HEK293 (cell line): ENCODE measurements at regions not wholly inside any gene's neighbourhood (a gene's known extent, or its start where the extent isn't known, plus 50 kb on each side); places are given as distances from the start of the nearest gene placed in this dataset.
"Not testable (repeated sequence)": the region's sequence is repeated elsewhere in the genome, so short reads cannot be mapped to it uniquely, and the experiment has no call there.

Experiments
- CTCF ChIA-PET: fragments of 350-600 bp; formaldehyde crosslinking; extraction: SDS; loops from one replicate; lab custom pipeline; 2021; ENCODE audit warnings: antibody characterized with exemption; lab: Yijun Ruan, JAX
- POLR2A ChIA-PET: fragments of 300-600 bp; formaldehyde crosslinking; extraction: SDS; loops from one replicate; lab custom pipeline; 2020; ENCODE audit warnings: antibody characterized with exemption, inconsistent platforms; lab: Yijun Ruan, JAX
- H3K27ac ChIP-seq: fragments of 200-500 bp; sonication (Bioruptor generic); 2 replicates; pipeline ENCODE4 v1.5.1; 2014; ENCODE audit warnings: low read depth, low read length, control low read depth, inconsistent platforms; ENCODE audit errors: extremely low read depth
- H3K36me3 ChIP-seq, 2 experiments: fragments of 200-500 bp in 1 of 2; sonication (Bioruptor generic) in 1 of 2; 1 replicate in 1 of 2; 2 replicates in 1 of 2; pipeline ENCODE4 v1.5.1; 2014 to 2017; ENCODE audit warnings: inconsistent platforms in 2 of 2, low read length in 2 of 2; ENCODE audit not compliant: control insufficient read depth in 2 of 2, insufficient read depth in 1 of 2
- H3K4me1 ChIP-seq: fragments of 200-500 bp; sonication (Bioruptor generic); 2 replicates; pipeline ENCODE4 v1.5.1; 2014; ENCODE audit warnings: mild to moderate bottlenecking, low read length, inconsistent platforms; ENCODE audit not compliant: control insufficient read depth, insufficient read depth
- H3K4me3 ChIP-seq: 2 replicates; pipeline ENCODE4 v1.5.1; 2011; ENCODE audit warnings: low read depth, mild to moderate bottlenecking, control low read depth, low read length, moderate library complexity
- H3K9me3 ChIP-seq: fragments of 200-500 bp; sonication (Bioruptor generic); 2 replicates; pipeline ENCODE4 v1.5.1; 2014; ENCODE audit warnings: low read depth, low read length, inconsistent platforms; ENCODE audit not compliant: control insufficient read depth, insufficient read depth
- EGR2 ChIP-seq: fragments of 450-650 bp; formaldehyde crosslinking; IDR thresholded peaks from 2 replicates; pipeline ENCODE4 v1.5.1; 2016; ENCODE audit warnings: low read depth, missing biosample characterization, missing genetic modification characterization
- ELK4 ChIP-seq: IDR thresholded peaks from 2 replicates; pipeline ENCODE4 v1.6.1; 2011; ENCODE audit warnings: mild to moderate bottlenecking, low read depth, low read length, borderline replicate concordance
- GLI4 ChIP-seq: fragments of 450-650 bp; formaldehyde crosslinking; IDR thresholded peaks from 2 replicates; pipeline ENCODE4 v1.5.1; 2016; ENCODE audit warnings: missing biosample characterization, missing genetic modification characterization
- HOXC10 ChIP-seq: sonication (generic); formaldehyde crosslinking; IDR thresholded peaks from 2 replicates; pipeline ENCODE4 v1.8.1; 2023; ENCODE audit warnings: mild to moderate bottlenecking, missing genetic modification reagents
- KLF7 ChIP-seq: fragments of 450-650 bp; formaldehyde crosslinking; IDR thresholded peaks from 2 replicates; pipeline ENCODE4 v1.5.1; 2016; ENCODE audit warnings: missing biosample characterization, missing genetic modification characterization, borderline replicate concordance
- KLF9 ChIP-seq: fragments of 450-650 bp; formaldehyde crosslinking; IDR thresholded peaks from 2 replicates; pipeline ENCODE4 v1.5.1; 2016; ENCODE audit warnings: missing biosample characterization, missing genetic modification characterization, low read depth
- OSR2 ChIP-seq: fragments of 450-650 bp; formaldehyde crosslinking; IDR thresholded peaks from 2 replicates; pipeline ENCODE4 v1.5.1; 2016; ENCODE audit warnings: missing biosample characterization, missing genetic modification characterization
- RBAK ChIP-seq: fragments of 450-650 bp; formaldehyde crosslinking; IDR thresholded peaks from 2 replicates; pipeline ENCODE4 v1.5.1; 2016; ENCODE audit warnings: missing biosample characterization, missing genetic modification characterization
- SP3 ChIP-seq: fragments of 450-650 bp; formaldehyde crosslinking; IDR thresholded peaks from 2 replicates; pipeline ENCODE4 v1.5.1; 2016; ENCODE audit warnings: missing biosample characterization, missing genetic modification characterization
- TCF7L2 ChIP-seq: IDR thresholded peaks from 2 replicates; pipeline ENCODE4 v1.6.1; 2011; ENCODE audit warnings: low read depth, mild to moderate bottlenecking, inconsistent platforms, low read length, moderate library complexity, borderline replicate concordance
- ZBTB10 ChIP-seq: fragments of 450-650 bp; formaldehyde crosslinking; IDR thresholded peaks from 2 replicates; pipeline ENCODE4 v1.5.1; 2016; ENCODE audit warnings: missing biosample characterization, missing genetic modification characterization
- ZNF112 ChIP-seq: fragments of 450-650 bp; formaldehyde crosslinking; IDR thresholded peaks from 2 replicates; pipeline ENCODE4 v1.5.0; 2017; ENCODE audit warnings: missing biosample characterization, missing genetic modification characterization
- ZNF146 ChIP-seq: fragments of 450-650 bp; formaldehyde crosslinking; IDR thresholded peaks from 2 replicates; pipeline ENCODE4 v1.5.1; 2016; ENCODE audit warnings: missing biosample characterization, missing genetic modification characterization
- ZNF202 ChIP-seq: fragments of 450-650 bp; formaldehyde crosslinking; IDR thresholded peaks from 2 replicates; pipeline ENCODE4 v1.5.1; 2016; ENCODE audit warnings: missing biosample characterization, missing genetic modification characterization, borderline replicate concordance
- ZNF266 ChIP-seq: fragments of 450-650 bp; formaldehyde crosslinking; IDR thresholded peaks from 2 replicates; pipeline ENCODE4 v1.5.1; 2016; ENCODE audit warnings: missing biosample characterization, missing genetic modification characterization, low read depth
- ZNF311 ChIP-seq: fragments of 450-650 bp; formaldehyde crosslinking; IDR thresholded peaks from 2 replicates; pipeline ENCODE4 v1.5.1; 2017; ENCODE audit warnings: missing biosample characterization, missing genetic modification characterization, borderline replicate concordance
- ZNF366 ChIP-seq: fragments of 450-650 bp; formaldehyde crosslinking; conservative IDR thresholded peaks from 2 replicates; pipeline ENCODE4 v1.5.1; 2016; ENCODE audit warnings: missing biosample characterization, missing genetic modification characterization
- ZNF48 ChIP-seq: fragments of 450-650 bp; formaldehyde crosslinking; IDR thresholded peaks from 2 replicates; pipeline ENCODE4 v1.5.1; 2016; ENCODE audit warnings: missing biosample characterization, missing genetic modification characterization
- ZNF513 ChIP-seq: fragments of 450-650 bp; IDR thresholded peaks from 2 replicates; pipeline ENCODE4 v1.5.1; 2018; ENCODE audit warnings: missing biosample characterization, missing genetic modification characterization
- ZNF529 ChIP-seq: fragments of 450-650 bp; formaldehyde crosslinking; IDR thresholded peaks from 2 replicates; pipeline ENCODE4 v1.5.1; 2017; ENCODE audit warnings: missing genetic modification characterization, missing biosample characterization; ENCODE audit not compliant: insufficient replicate concordance
- ZNF629 ChIP-seq: fragments of 450-650 bp; formaldehyde crosslinking; IDR thresholded peaks from 2 replicates; pipeline ENCODE4 v1.5.1; 2017; ENCODE audit warnings: missing biosample characterization, missing genetic modification characterization
- ZNF677 ChIP-seq: fragments of 450-650 bp; IDR thresholded peaks from 2 replicates; pipeline ENCODE4 v1.5.0; 2018; ENCODE audit warnings: missing biosample characterization, mild to moderate bottlenecking, missing genetic modification characterization, moderate library complexity
- ZNF692 ChIP-seq: fragments of 450-650 bp; formaldehyde crosslinking; IDR thresholded peaks from 2 replicates; pipeline ENCODE4 v1.5.1; 2016; ENCODE audit warnings: missing biosample characterization, missing genetic modification characterization
- ZNF768 ChIP-seq: fragments of 450-650 bp; formaldehyde crosslinking; IDR thresholded peaks from 2 replicates; pipeline ENCODE4 v1.5.1; 2018; ENCODE audit warnings: missing biosample characterization, mild to moderate bottlenecking, missing genetic modification characterization

GRCh38 chr5:126056352-126056751, 366.9 kb upstream of the GRAMD2B start (continued):
- TF ChIP-seq KLF7 (no peak), ELK4 (no peak), ZNF266 (tag by site-specific recombination) (no peak), ZNF529 (tag by site-specific recombination) (no peak), OSR2 (tag by site-specific recombination) (no peak), ZNF112 (no peak)
- TF ChIP-seq, all 188 proteins: peak for 0

GRCh38 chr5:126056851-126057622, 366.2 kb upstream of the GRAMD2B start:
- ChIA-PET POLR2A (no interaction called here), CTCF (no interaction called here)
- Histone ChIP-seq H3K27ac (no peak overlapping the region), H3K36me3 (no peaks in the 10 kb centered on the region), H3K9me3 (no peaks in the 10 kb centered on the region), H3K4me3 (no peak overlapping the region), H3K4me1 (peaks cover 24% of the 10 kb centered on the region)
- TF ChIP-seq EGR2 (tag by site-specific recombination), result no peak
- no peak for TF ChIP-seq ZNF48
- no peak for TF ChIP-seq ZNF677 (tag by site-specific recombination)
- TF ChIP-seq ZNF366 (tag by site-specific recombination), result no peak
- no peak for TF ChIP-seq ZNF692 (tag by site-specific recombination)
- TF ChIP-seq ZNF629 (tag by site-specific recombination), result no peak
- no peak for TF ChIP-seq SP3 (tag by site-specific recombination)
- no peak for TF ChIP-seq ZNF202 (tag by site-specific recombination)
- no peak for TF ChIP-seq HOXC10 (CRISPR knock-in tag)
- no peak for TF ChIP-seq ZNF146 (tag by site-specific recombination)
- TF ChIP-seq RBAK (tag by site-specific recombination), result no peak
- no peak for TF ChIP-seq ZNF513 (tag by site-specific recombination)
- TF ChIP-seq KLF9 (tag by site-specific recombination), result no peak
- no peak for TF ChIP-seq ZBTB10 (tag by site-specific recombination)
- no peak for TF ChIP-seq ZNF768 (tag by site-specific recombination)
- no peak for TF ChIP-seq TCF7L2
- TF ChIP-seq GLI4 (tag by site-specific recombination), result no peak
- TF ChIP-seq KLF7, result no peak
- no peak for TF ChIP-seq ZNF311

- H3K9me3 ChIP-seq, H3K36me3 ChIP-seq, CTCF ChIA-PET, H3K4me3 ChIP-seq, POLR2A ChIA-PET, H3K27ac ChIP-seq: not testable (repeated sequence)
- H3K4me1 ChIP-seq, result peaks cover 23% of the 10 kb centered on the region
Observed at GRCh38 chr5:126058392-126058791, 364.8 kb upstream of the GRAMD2B start.
